ES-I3 (cell line): ENCODE measurements at regions not wholly inside any gene's neighbourhood (a gene's known extent, or its start where the extent isn't known, plus 50 kb on each side); places are given as distances from the start of the nearest gene placed in this dataset.
"Not testable (repeated sequence)": the region's sequence is repeated elsewhere in the genome, so short reads cannot be mapped to it uniquely, and the experiment has no call there.

Experiments used
- H3K36me3 ChIP-seq: 2 replicates; pipeline ENCODE4 v1.6.1; 2013; ENCODE audit warnings: mild to moderate bottlenecking, low read length, control low read depth, moderate library complexity; ENCODE audit not compliant: insufficient read depth
- H3K4me1 ChIP-seq: 2 replicates; pipeline ENCODE4 v1.6.1; 2013; ENCODE audit warnings: mild to moderate bottlenecking, control low read depth, low read length; ENCODE audit not compliant: insufficient read depth
- H3K9ac ChIP-seq: 2 replicates; pipeline ENCODE4 v1.6.1; 2013; ENCODE audit warnings: low read depth, mild to moderate bottlenecking, low read length, moderate library complexity
- H3K9me3 ChIP-seq: 2 replicates; pipeline ENCODE4 v1.6.1; 2013; ENCODE audit warnings: mild to moderate bottlenecking, low read length, moderate library complexity; ENCODE audit not compliant: control insufficient read depth, insufficient read depth

DNA sequence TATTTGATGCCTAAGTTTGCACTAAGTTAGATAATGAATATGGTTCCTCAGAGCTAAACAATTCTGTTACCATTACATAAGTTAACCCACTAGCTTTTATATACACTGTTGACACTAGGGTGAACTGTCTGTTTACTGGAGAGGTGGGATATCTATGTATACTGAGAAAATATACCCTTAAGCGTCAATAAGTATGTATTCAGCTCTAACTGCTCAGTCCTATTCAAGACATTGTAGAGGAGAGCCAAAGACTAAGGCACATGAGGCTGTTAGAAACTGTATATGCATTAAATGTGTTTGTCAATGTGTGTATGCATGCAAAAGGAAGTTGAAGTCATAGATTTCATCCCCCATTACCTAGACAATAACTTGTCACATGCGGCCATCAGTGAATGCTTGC is 710.0 kb downstream of the TDRD15 start:
- Histone ChIP-seq H3K4me1 (no peaks in the 10 kb centered on the region), H3K9me3 (no peaks in the 10 kb centered on the region), H3K9ac (no peak overlapping the region), H3K36me3 (no peaks in the 10 kb centered on the region)

DNA sequence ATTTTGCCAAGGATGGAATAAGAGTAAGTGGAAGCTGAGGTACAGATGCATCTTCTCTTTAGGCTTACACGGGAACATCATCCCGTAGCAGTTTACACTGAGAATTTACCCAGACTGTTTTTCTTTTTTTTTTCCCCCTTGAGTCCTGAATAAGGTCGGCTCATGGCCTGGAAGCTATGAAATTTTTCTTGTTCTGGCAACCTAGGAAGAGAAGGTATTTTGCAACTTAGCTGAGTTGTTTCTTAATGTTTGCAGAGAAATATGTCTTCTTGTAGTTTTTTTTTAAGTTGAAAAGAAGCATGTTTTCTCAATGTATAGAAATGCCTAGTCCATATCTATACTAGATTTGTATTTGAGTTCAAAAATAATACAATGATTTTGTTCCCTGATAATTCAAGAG is 712.5 kb downstream of the TDRD15 start:
- Histone ChIP-seq H3K4me1 (peaks cover 6% of the 10 kb centered on the region; the same call in 1 of the 2 replicates), H3K36me3 (no peaks in the 10 kb centered on the region), H3K9me3 (no peaks in the 10 kb centered on the region), H3K9ac (no peak overlapping the region)

DNA sequence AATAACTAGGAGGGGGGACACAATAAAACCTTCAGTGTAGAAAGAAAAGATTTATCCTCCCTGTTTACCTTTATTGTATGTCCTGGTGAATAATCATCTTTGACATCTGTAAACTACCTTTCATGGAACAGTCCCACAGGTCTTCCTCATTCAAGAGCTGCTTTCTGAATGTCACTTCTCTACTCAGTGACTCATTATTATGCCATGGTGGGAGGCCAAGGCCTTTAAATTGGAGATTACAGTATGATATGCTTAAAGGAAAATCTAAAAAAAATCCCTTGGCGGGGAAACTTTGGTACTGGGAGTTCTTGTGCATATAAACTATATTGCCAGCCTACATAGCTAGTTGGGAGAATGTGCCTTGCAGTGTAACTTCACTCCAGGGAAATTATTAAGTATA is 713.0 kb downstream of the TDRD15 start:
- Histone ChIP-seq H3K4me1 (peaks cover 11% of the 10 kb centered on the region), H3K9me3 (no peaks in the 10 kb centered on the region), H3K36me3 (no peaks in the 10 kb centered on the region), H3K9ac (no peak overlapping the region)

DNA sequence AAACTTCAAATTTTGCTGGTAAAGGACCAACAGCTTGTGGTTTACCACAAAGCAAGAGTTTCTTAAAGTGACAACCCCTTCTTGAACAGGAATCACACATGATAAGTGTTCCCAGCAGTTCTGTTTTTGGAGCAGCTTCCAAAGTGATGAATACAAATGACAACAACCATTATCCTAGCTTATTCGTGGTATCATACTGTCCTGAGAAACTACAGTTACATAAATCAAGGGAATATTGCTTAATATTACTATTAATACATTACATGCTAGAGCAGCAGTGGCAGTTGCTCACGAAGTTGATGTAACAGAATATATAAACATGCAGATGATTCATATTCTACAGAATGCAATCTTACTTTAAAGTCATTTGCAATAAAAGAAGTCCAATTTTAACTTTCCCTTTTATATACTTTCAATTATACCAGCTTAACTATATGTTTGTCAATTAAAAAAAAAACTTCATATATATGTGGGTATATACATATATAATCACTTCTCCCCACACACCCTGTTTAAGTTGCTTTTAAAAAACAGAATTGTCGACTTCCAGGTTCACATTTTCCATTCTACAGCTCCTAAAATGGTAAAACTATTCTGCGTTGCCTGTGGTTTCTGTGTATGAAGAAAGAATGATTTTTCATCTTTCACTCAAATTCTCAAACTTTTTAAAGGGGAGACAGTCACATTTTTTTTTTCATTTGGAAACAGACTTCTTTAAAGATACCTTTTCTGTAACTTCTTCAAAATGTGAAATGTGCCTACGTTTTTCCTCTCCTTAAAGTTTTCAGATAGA is 713.6 kb downstream of the TDRD15 start:
- H3K9me3 ChIP-seq = no peaks in the 10 kb centered on the region
- no peak overlapping the region for H3K9ac ChIP-seq
- H3K4me1 ChIP-seq = peaks cover 12% of the 10 kb centered on the region
- H3K36me3 ChIP-seq = no peaks in the 10 kb centered on the region

DNA sequence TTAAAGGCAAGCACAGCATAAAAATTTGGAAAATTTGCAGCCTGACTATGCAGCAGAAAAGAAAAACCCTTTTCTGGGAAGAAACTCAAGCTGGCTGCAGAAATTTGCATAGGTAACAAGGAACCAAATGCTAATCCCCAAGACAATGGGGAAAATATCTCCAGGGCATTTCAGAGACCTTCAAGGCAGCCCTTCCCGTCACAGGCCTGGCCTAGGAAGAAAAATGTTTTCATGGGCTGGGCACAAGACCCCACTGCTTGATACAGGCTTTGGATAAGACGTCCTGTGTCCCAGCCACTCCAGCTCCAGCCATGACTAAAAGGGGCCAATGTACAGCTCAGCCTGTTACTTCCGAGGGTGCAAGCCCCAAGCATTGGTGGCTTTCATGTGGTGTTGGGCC is 717.6 kb downstream of the TDRD15 start:
- H3K4me1 ChIP-seq = peaks cover 12% of the 10 kb centered on the region
- no peaks in the 10 kb centered on the region for H3K36me3 ChIP-seq
- no peaks in the 10 kb centered on the region for H3K9me3 ChIP-seq
- no peak overlapping the region for H3K9ac ChIP-seq

DNA sequence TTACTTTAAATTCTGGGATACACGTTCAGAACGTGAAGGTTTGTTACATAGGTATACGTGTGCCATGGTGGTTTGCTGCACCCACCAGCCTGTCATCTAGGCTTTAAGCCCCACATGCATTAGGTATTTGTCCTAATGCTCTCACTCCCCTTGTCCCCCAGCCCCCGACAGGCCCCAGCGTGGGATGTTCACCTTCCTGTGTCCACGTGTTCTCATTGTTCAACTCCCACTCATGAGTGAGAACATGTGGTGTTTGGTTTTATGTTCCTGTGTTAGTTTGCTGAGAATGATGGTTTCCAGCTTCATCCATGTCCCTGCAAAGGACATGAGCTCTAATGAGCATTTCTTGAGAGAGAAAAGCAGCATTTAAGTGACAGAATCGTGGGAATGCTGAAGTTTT is 726.6 kb downstream of the TDRD15 start:
- not testable (repeated sequence) for H3K4me1 ChIP-seq, H3K9ac ChIP-seq, H3K9me3 ChIP-seq, H3K36me3 ChIP-seq

DNA sequence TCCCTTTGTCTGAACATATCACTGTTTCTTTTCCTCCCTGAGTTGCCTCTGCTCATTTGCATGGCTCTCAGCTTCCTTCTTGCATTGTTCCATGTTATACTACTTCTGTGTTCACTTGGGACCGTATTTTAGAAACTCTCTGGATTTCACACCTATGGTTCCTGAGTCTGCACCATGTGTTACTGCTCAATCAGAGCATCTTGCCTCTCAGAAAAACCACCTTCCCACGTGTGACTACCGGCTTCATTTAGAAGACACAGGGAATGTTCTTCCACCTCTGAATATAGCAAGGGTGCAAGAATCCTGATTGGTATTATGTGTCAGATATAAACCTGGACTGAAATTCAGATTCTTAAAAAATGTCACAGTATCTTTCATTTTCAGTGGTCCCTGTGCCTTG is 731.2 kb downstream of the TDRD15 start:
- Histone ChIP-seq H3K9me3 (no peaks in the 10 kb centered on the region), H3K9ac (no peak overlapping the region), H3K4me1 (peaks cover 19% of the 10 kb centered on the region), H3K36me3 (no peaks in the 10 kb centered on the region)

DNA sequence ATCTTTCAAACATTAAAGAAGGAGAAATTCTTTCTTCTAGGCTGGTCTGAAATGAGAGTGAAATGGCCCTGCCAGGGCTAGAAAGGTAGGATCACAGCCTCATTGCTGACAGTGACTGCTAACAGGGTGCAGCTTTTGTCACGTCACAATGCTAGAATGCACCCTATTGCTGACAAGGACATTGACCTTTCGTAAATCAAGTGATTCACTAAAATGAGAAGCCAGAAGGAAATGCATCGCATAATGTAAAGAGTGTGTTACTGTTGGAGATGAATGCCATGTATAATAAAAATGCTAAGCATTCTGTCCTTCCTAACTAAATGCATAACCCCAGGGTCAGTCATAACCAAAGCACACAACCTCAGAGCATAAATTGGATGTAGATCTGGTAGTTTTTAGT is 732.9 kb downstream of the TDRD15 start:
- H3K9ac ChIP-seq = no peak overlapping the region
- H3K4me1 ChIP-seq = peaks cover 19% of the 10 kb centered on the region
- no peaks in the 10 kb centered on the region for H3K9me3 ChIP-seq

DNA sequence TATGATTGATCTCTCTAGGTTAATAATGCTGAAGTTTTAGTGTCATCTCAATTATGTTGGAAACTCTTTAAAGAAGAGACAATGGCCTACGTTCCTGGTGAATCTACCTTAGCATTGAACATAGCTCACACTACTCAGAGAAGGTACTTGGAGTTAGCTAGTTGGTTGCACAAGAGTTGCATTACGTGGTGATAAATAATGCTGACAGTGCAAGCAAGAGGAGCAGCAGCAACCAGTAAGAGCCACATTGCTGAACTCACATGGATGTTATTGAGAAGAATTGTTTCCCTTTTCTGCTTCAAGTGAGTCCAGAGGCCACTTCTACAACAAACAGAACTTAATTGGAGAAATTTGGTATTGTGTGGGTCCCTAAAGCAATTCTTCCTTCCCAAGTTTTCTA is 737.1 kb downstream of the TDRD15 start:
- no peaks in the 10 kb centered on the region for H3K36me3 ChIP-seq
- H3K9ac ChIP-seq = no peak overlapping the region
- no peaks in the 10 kb centered on the region for H3K9me3 ChIP-seq
- peaks cover 16% of the 10 kb centered on the region for H3K4me1 ChIP-seq

More for the DNA sequence above, 732.9 kb downstream of the TDRD15 start:
- no peaks in the 10 kb centered on the region for H3K36me3 ChIP-seq

DNA sequence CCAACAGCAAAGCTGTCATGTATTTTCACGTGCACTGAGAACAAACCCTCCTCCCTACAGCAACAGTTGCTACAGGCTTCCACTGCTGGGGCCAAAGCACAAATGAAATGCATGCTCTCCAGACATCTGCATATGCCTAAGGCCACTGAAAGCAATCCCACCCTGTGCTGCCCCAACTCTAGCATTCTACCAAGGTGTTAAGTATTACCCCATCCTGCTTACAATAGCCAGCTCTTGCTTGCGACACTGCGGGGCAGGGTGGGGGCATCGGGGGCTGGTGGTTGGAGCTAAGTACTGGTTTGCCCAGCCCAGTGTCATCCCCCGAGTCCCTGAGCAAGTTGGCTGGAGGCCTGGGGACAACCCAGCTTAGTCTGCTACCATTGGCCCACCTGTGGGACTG is 742.5 kb downstream of the TDRD15 start:
- no peaks in the 10 kb centered on the region for H3K36me3 ChIP-seq
- no peaks in the 10 kb centered on the region; the same call in 1 of the 2 replicates for H3K9me3 ChIP-seq
- H3K4me1 ChIP-seq = peaks cover 7% of the 10 kb centered on the region; the same call in 1 of the 2 replicates
- H3K9ac ChIP-seq = no peak overlapping the region

DNA sequence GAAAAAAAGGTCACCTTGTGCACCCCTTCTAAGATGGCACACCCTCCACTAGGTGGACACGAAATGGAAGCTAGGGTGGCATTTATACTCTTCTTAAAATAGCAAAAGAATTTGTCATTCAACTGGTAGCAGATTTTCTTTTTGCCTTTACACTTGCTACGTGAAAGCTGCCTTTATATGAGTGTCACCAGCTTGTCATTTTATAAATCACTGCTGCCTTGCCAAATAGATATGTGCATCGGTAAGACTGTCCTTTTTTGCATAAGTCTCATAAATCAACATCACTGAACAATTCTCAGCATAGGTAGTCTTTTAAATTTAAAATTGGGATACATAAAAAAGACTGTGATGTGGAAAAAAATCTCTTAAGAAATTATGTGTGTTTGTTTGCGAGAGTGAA is 764.1 kb downstream of the TDRD15 start:
- Histone ChIP-seq H3K4me1 (no peaks in the 10 kb centered on the region), H3K9ac (no peak overlapping the region), H3K36me3 (no peaks in the 10 kb centered on the region), H3K9me3 (no peaks in the 10 kb centered on the region)

DNA sequence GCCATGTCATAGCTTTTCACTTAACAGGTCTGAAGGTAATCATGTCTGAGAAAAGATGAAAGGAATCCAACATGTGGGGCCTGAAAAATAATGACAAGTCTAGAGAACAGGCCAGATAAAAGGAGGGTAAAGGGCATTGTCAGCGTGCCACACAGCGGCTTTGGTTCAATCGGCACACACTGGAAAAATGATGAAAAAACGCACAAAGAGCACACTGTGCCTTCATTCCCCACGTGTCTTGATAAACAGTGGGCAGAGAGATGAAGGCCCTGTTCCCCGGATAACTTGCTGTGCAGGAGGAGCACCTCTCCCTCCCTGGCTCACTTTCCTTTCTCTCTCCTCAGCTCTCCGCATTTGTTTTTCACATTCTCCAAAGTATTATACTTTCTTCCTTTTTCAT is 766.3 kb downstream of the TDRD15 start:
- H3K9ac ChIP-seq = no peak overlapping the region
- no peaks in the 10 kb centered on the region for H3K36me3 ChIP-seq
- H3K9me3 ChIP-seq = no peaks in the 10 kb centered on the region
- no peaks in the 10 kb centered on the region for H3K4me1 ChIP-seq

DNA sequence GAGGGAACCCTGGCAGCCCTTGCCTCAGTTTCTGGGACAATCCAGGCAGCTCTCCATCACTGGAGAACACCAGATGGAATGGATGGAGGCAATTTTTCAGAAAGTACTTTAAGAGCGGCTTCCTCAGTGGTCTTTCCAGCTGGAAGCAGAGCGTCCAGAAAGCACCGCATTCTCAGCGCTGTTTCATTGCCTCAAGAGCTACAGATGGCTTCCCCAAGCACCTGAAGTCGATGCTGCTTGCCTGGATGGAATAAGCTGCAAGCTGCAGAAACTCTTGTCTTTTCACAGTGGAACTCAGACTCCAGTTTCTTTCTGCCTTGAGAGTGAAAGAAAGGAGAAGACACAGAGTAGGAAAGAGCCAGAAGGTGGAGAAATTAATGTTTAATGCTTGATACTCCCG is 766.9 kb downstream of the TDRD15 start:
- Histone ChIP-seq H3K9ac (no peak overlapping the region), H3K9me3 (no peaks in the 10 kb centered on the region), H3K36me3 (no peaks in the 10 kb centered on the region), H3K4me1 (no peaks in the 10 kb centered on the region)

DNA sequence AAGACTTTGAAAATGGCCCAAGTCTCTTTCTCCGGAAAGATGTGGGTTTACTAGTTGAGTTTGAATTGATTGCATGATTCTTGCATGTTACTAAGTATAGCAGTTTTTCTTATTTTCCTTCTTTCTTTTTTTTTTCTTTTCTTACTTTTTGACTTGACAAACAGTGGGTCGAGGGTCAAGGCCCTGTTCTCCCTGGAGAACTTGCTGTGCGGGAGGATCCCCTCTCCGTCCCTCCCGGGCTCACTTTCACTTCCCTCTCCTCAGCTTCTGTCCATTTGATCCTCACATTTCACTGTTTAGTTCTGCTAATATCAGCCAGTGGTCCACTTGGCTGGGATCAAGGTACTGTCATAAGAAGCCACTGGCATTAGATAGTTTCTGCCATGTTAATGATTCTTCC is 767.4 kb downstream of the TDRD15 start:
- no peak overlapping the region for H3K9ac ChIP-seq
- H3K4me1 ChIP-seq = no peaks in the 10 kb centered on the region
- no peaks in the 10 kb centered on the region for H3K9me3 ChIP-seq
- no peaks in the 10 kb centered on the region for H3K36me3 ChIP-seq

DNA sequence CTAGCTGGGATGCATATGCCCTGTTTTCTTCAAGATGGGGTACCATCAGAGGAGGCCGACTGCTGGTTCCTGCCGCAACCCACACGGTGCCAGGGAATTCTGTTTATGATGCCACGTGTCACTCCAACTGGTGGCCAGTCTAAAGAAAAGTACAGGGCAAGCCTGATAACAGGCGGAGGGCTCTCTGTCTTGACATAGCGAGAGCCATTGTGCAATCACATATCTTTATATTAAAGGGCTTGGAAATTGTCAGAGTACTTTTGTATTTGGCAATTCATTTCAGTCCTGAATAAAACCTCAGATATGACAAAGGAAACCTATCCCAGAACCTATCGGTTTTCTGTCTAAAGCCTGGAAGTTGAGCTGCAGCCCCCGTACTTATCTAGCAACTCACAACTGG is 768.4 kb downstream of the TDRD15 start:
- H3K36me3 ChIP-seq = no peaks in the 10 kb centered on the region
- no peak overlapping the region for H3K9ac ChIP-seq
- H3K9me3 ChIP-seq = no peaks in the 10 kb centered on the region
- no peaks in the 10 kb centered on the region for H3K4me1 ChIP-seq
